A673 (cell line): ENCODE measurements at regions not wholly inside any gene's neighbourhood (a gene's known extent, or its start where the extent isn't known, plus 50 kb on each side); places are given as distances from the start of the nearest gene placed in this dataset.
A peak's percentile ranks its signal among the peaks of the same experiment; 100 is the strongest.

Experiments
- BruUV-seq: library from RNA; stranded (reverse); fragments of 400-500 nt; replicated peaks from 2 replicates; lab custom pipeline; 2021; lab: Mats Ljungman, UMichigan
- CTCF ChIA-PET: fragments of 300-600 bp; sonication (Branson Sonifier 250); formaldehyde crosslinking; loops from one replicate; lab custom pipeline; 2022; ENCODE audit warnings: antibody characterized with exemption; lab: Charles Lee
- POLR2A ChIA-PET: fragments of 300-600 bp; sonication (Branson Sonifier 250); formaldehyde crosslinking; loops from one replicate; lab custom pipeline; 2022; ENCODE audit warnings: antibody characterized with exemption; ENCODE audit not compliant: low non-redundant PET; lab: Charles Lee
- DNase-seq: peaks from one replicate; pipeline ENCODE4 v3.0.0-alpha.2; 2015; ENCODE audit warnings: low spot score
- H3K27ac ChIP-seq: fragments of 200-600 bp; sonication (generic); 2 replicates; pipeline ENCODE4 v1.5.1; 2016; ENCODE audit warnings: mixed run types, low read depth, mild to moderate bottlenecking, mixed read lengths, antibody characterized with exemption, low read length; ENCODE audit not compliant: poor library complexity, severe bottlenecking
- H3K27me3 ChIP-seq: fragments of 200-600 bp; sonication (generic); replicated peaks from 2 replicates; pipeline ENCODE4 v1.6.1; 2017; ENCODE audit warnings: mixed run types, low read depth, mild to moderate bottlenecking, mixed read lengths, antibody characterized with exemption, low read length; ENCODE audit not compliant: insufficient read depth, poor library complexity
- H3K36me3 ChIP-seq: fragments of 200-600 bp; sonication (generic); 2 replicates; pipeline ENCODE4 v1.6.1; 2016; ENCODE audit warnings: mixed run types, mild to moderate bottlenecking, mixed read lengths, antibody characterized with exemption, low read length; ENCODE audit not compliant: insufficient read depth, poor library complexity, severe bottlenecking
- H3K4me1 ChIP-seq: fragments of 200-600 bp; sonication (generic); 2 replicates; pipeline ENCODE4 v1.6.1; 2017; ENCODE audit warnings: mixed run types, mild to moderate bottlenecking, mixed read lengths, antibody characterized with exemption, low read length; ENCODE audit not compliant: insufficient read depth, poor library complexity, severe bottlenecking
- H3K4me3 ChIP-seq: fragments of 200-600 bp; sonication (generic); 2 replicates; pipeline ENCODE4 v1.5.1; 2016; ENCODE audit warnings: low read depth, mixed run types, mild to moderate bottlenecking, mixed read lengths, low read length; ENCODE audit not compliant: poor library complexity, severe bottlenecking
- H3K9me3 ChIP-seq: fragments of 200-600 bp; sonication (generic); 2 replicates; pipeline ENCODE4 v1.6.1; 2016; ENCODE audit warnings: mixed run types, low read depth, mild to moderate bottlenecking, mixed read lengths, antibody characterized with exemption, low read length; ENCODE audit not compliant: poor library complexity, severe bottlenecking
- EZH2 ChIP-seq: fragments of 200-600 bp; sonication (generic); IDR thresholded peaks from 2 replicates; pipeline ENCODE4 v1.6.1; 2017; ENCODE audit warnings: borderline replicate concordance, low read depth, mild to moderate bottlenecking, mixed read lengths, antibody characterized with exemption, low read length; ENCODE audit not compliant: poor library complexity, severe bottlenecking
- intact Hi-C: fragments of 100-400 bp; cut with micrococcal nuclease; formaldehyde crosslinking; loops from one replicate; pipeline ENCODE4 v1.10.0; 2022; ENCODE audit not compliant: unreplicated experiment
- TF ChIP-seq, protein P1 (sequence below): fragments of 300-800, 200-600 bp; sonication (generic); conservative IDR thresholded peaks from 2 replicates; pipeline ENCODE4 v1.5.1; 2017; ENCODE audit warnings: low read depth, mild to moderate bottlenecking, antibody characterized with exemption, low read length, moderate library complexity, mixed read lengths

DNA sequence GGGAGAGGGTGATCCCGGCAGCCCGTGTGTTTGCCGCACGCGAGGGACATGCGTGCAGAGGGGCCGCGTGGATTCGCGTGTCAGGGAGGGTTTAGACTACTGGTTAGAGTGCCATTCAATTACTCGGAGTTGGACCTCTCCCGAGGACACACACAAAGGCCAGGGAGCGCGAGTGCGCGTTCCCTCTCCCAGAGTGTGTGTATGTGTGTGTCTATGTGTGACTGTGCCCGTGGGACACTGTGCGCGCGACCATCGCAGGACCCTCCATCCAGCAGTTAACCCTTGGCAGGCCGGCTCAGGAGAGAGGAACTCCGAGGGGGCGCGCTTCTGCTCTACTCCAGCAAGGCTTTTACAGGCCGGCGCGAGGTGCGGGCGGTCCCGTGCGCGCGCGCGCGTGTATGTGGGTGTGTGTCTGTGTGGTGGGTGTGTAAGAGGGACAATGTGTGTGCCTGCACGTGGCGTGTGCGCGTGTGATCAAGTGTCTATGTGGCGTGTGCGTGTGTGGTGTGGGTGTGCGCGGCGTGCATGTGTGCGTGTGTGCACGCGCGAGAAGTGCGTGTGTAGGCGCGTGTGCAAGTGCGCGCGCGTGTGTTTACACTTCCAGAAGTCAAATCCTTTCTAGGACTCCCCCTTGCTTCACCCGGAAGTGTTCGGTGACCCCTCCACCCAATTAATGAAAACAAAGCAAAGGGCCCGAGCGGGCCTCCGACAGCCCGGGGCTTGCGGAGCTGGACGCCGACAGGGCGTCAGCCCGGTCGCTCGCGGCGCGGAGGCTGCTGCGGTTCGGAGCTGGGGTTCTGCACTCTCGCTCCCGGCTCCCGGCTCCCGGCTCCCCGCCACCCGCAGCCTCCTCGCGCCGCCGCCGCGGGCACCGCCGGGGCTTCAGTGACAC lies 75.3 kb upstream of the TBCA start:
- no peak for TF ChIP-seq EZH2
- TF ChIP-seq, protein P1, sequence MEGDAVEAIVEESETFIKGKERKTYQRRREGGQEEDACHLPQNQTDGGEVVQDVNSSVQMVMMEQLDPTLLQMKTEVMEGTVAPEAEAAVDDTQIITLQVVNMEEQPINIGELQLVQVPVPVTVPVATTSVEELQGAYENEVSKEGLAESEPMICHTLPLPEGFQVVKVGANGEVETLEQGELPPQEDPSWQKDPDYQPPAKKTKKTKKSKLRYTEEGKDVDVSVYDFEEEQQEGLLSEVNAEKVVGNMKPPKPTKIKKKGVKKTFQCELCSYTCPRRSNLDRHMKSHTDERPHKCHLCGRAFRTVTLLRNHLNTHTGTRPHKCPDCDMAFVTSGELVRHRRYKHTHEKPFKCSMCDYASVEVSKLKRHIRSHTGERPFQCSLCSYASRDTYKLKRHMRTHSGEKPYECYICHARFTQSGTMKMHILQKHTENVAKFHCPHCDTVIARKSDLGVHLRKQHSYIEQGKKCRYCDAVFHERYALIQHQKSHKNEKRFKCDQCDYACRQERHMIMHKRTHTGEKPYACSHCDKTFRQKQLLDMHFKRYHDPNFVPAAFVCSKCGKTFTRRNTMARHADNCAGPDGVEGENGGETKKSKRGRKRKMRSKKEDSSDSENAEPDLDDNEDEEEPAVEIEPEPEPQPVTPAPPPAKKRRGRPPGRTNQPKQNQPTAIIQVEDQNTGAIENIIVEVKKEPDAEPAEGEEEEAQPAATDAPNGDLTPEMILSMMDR: no peak
- DNase-seq: peak; percentile 42
- no peaks in the 10 kb centered on the region for H3K36me3 ChIP-seq
- no TSS peak for BruUV-seq
- peaks cover 5% of the 10 kb centered on the region for H3K4me1 ChIP-seq
- peak overlapping the region; percentile 56 for H3K4me3 ChIP-seq
- POLR2A ChIA-PET: no interaction called here
- H3K27me3 ChIP-seq: peaks cover 51% of the 10 kb centered on the region
- CTCF ChIA-PET: no interaction called here
- H3K27ac ChIP-seq: no peak overlapping the region
- no peaks in the 10 kb centered on the region for H3K9me3 ChIP-seq
- intact Hi-C loops: no loop called here

DNA sequence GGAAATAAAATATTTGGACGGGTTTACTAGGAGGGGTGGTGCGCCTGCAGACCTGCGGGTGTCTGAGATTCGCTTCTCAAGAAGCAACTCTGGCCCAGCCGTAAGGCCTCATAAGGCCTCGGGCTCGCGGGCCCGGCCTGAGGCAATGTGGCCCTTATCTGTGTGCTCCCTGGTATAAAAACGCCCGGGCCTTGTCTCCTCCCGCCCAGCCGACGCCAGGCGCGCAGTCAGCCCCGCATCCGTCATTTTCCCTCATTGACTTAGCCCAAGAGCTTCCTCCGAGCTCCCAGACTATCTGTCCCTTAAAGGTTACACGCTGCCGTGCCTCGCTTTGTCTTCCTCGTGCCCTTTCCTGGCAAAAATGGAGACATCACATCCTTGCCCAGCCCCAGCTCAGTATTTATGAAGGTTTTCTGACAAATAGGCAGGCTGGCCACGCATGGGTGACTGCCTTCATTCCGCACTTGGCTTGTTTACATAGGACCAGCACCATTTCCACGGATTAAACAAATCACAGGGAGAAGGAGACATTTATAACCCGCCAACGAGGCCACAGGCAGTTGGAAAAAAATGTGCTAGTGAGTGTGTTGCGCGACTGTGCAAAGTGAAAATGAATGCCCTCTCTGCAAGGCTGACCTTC lies 74.5 kb upstream of the TBCA start:
- H3K27ac ChIP-seq: no peak overlapping the region
- no peaks in the 10 kb centered on the region for H3K36me3 ChIP-seq
- POLR2A ChIA-PET: no interaction called here
- no peak for TF ChIP-seq EZH2
- TF ChIP-seq, protein P1: no peak
- no TSS peak for BruUV-seq
- intact Hi-C loops: no loop called here
- CTCF ChIA-PET: no interaction called here
- no peak for DNase-seq
- peaks cover 48% of the 10 kb centered on the region for H3K27me3 ChIP-seq
- H3K4me3 ChIP-seq: no peak overlapping the region
- peaks cover 5% of the 10 kb centered on the region for H3K4me1 ChIP-seq
- H3K9me3 ChIP-seq: no peaks in the 10 kb centered on the region

DNA sequence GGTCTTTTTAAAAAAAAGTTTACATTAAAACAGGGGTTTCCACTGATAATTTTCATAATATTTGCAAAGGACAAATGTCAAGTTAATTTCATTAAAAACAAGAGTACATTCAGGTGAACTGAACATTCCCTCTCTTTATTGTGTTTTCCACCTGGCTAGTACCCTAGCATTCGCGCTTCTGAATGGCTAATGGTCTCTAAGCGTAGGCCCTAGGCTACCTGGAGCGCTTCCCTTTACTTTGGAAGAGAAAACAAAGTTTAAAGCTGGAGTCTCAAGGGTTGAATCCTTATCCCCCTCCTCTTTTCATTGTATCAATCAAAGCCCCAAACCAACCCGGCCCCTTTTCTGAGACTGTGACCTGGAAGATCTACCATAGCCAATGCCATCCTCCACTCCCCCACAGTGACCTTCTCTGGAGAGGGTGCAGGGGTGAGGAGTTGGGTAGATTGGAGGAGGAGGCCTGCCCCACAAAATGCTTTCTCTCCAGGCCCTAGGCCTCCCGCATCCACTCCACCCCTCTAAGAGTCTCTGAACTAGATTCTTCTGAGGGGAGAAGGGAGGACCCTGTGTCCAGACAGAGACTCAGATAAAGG lies 73.3 kb upstream of the TBCA start:
- TF ChIP-seq EZH2: no peak
- TF ChIP-seq, protein P1: no peak
- CTCF ChIA-PET: no interaction called here
- intact Hi-C loops: no loop called here
- BruUV-seq: no TSS peak
- no peak for DNase-seq
- Histone ChIP-seq H3K36me3 (no peaks in the 10 kb centered on the region), H3K27me3 (peaks cover 48% of the 10 kb centered on the region), H3K9me3 (no peaks in the 10 kb centered on the region), H3K27ac (no peak overlapping the region), H3K4me1 (peaks cover 5% of the 10 kb centered on the region), H3K4me3 (no peak overlapping the region)
- POLR2A ChIA-PET: no interaction called here
